Right lobe of liver (tissue), 4 donors: ENCODE measurements at regions not wholly inside any gene's neighbourhood (a gene's known extent, or its start where the extent isn't known, plus 50 kb on each side); places are given as distances from the start of the nearest gene placed in this dataset.

Experiments used
- POLR2A ChIP-seq: fragments of 450-650 bp; IDR thresholded peaks from one replicate; pipeline ENCODE4 v1.6.1; 2017; ENCODE audit warnings: antibody characterized with exemption, mild to moderate bottlenecking
- TF ChIP-seq, protein P1 (sequence below), 4 donors: fragments of 200-600 bp in 3 of 4; fragments of 450-650 bp in 1 of 4; IDR thresholded peaks; one replicate each; pipeline versions ENCODE4 v1.5.1 to v1.8.0; 2016 to 2022; ENCODE audit warnings: antibody characterized with exemption in 4 of 4, mild to moderate bottlenecking in 2 of 4
- donor health status: DM: no; HTN: no; CAD: no.
- donor health status: DM: no; HTN: no; CAD: no.
- donor health status: DM: no; HTN: yes; CAD: no.

- TF ChIP-seq, protein P1, sequence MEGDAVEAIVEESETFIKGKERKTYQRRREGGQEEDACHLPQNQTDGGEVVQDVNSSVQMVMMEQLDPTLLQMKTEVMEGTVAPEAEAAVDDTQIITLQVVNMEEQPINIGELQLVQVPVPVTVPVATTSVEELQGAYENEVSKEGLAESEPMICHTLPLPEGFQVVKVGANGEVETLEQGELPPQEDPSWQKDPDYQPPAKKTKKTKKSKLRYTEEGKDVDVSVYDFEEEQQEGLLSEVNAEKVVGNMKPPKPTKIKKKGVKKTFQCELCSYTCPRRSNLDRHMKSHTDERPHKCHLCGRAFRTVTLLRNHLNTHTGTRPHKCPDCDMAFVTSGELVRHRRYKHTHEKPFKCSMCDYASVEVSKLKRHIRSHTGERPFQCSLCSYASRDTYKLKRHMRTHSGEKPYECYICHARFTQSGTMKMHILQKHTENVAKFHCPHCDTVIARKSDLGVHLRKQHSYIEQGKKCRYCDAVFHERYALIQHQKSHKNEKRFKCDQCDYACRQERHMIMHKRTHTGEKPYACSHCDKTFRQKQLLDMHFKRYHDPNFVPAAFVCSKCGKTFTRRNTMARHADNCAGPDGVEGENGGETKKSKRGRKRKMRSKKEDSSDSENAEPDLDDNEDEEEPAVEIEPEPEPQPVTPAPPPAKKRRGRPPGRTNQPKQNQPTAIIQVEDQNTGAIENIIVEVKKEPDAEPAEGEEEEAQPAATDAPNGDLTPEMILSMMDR (IDR thresholded peaks at IDR 0.05) = peak; percentile 83 to 91 (median 86)
- no peak for TF ChIP-seq POLR2A
These were observed 51.2 kb upstream of the TESK1 start for GRCh38 chr9:35553670-35554543.
